ENCODE measurements at regions not wholly inside any gene's neighbourhood (a gene's known extent, or its start where the extent isn't known, plus 50 kb on each side); places are given as distances from the start of the nearest gene placed in this dataset.
"Not testable (repeated sequence)": the region's sequence is repeated elsewhere in the genome, so short reads cannot be mapped to it uniquely, and the experiment has no call there.

- Histone ChIP-seq H3K36me3 (ENCODE audit: insufficient read depth, low read length) (no peaks in the 10 kb centered on the region), H3K27me3 (ENCODE audit: insufficient read depth, low read length) (no peaks in the 10 kb centered on the region), H3K4me2 (ENCODE audit: low read length) (no peak overlapping the region), H3K9me3 (ENCODE audit: low read length) (no peaks in the 10 kb centered on the region), H3K4me1 (ENCODE audit: insufficient read depth, low read length, severe bottlenecking) (no peaks in the 10 kb centered on the region), H3F3A (ENCODE audit: insufficient read depth, low read length) (no peaks in the 10 kb centered on the region), H4K20me1 (ENCODE audit: insufficient read depth, low read length) (no peaks in the 10 kb centered on the region), H2AFZ (ENCODE audit: low read length) (no peak overlapping the region), H3K4me3 (ENCODE audit: low read depth, low read length, poor library complexity, severe bottlenecking) (no peak overlapping the region), H3K79me2 (ENCODE audit: insufficient read depth, low read length) (no peaks in the 10 kb centered on the region), H3K27ac (ENCODE audit: low read depth, low read length, poor library complexity, severe bottlenecking) (no peak overlapping the region), H3K9ac (ENCODE audit: low read length) (no peak overlapping the region), H3K9me2 (ENCODE audit: low read depth, low read length) (no peaks in the 10 kb centered on the region)
- no peak for TF ChIP-seq CTCF (IDR thresholded peaks at IDR 0.05; ENCODE audit: low read length)
- TF ChIP-seq EZH2 (IDR thresholded peaks at IDR 0.05; ENCODE audit: borderline replicate concordance, low read length) = no peak
Observed at GRCh38 chr5:96316017-96316416, 117.0 kb downstream of the PCSK1 start.

- H2AFZ ChIP-seq (ENCODE audit: low read length) = no peak overlapping the region
- H3K9me2 ChIP-seq (ENCODE audit: low read depth, low read length) = no peaks in the 10 kb centered on the region
- no peak overlapping the region for H3K4me3 ChIP-seq (ENCODE audit: low read depth, low read length, poor library complexity, severe bottlenecking)
- no peaks in the 10 kb centered on the region for H3K36me3 ChIP-seq (ENCODE audit: insufficient read depth, low read length)
- H3F3A ChIP-seq (ENCODE audit: insufficient read depth, low read length) = no peaks in the 10 kb centered on the region
- no peaks in the 10 kb centered on the region for H3K9me3 ChIP-seq (ENCODE audit: low read length)
- H3K27me3 ChIP-seq (ENCODE audit: insufficient read depth, low read length) = no peaks in the 10 kb centered on the region
- TF ChIP-seq CTCF (IDR thresholded peaks at IDR 0.05; ENCODE audit: low read length) = no peak
- no peak for TF ChIP-seq EZH2 (IDR thresholded peaks at IDR 0.05; ENCODE audit: borderline replicate concordance, low read length)
- H3K27ac ChIP-seq (ENCODE audit: low read depth, low read length, poor library complexity, severe bottlenecking) = no peak overlapping the region
- H3K79me2 ChIP-seq (ENCODE audit: insufficient read depth, low read length) = no peaks in the 10 kb centered on the region
- H4K20me1 ChIP-seq (ENCODE audit: insufficient read depth, low read length) = no peaks in the 10 kb centered on the region
- H3K9ac ChIP-seq (ENCODE audit: low read length) = no peak overlapping the region
- H3K4me2 ChIP-seq (ENCODE audit: low read length) = no peak overlapping the region
- no peaks in the 10 kb centered on the region for H3K4me1 ChIP-seq (ENCODE audit: insufficient read depth, low read length, severe bottlenecking)
Observed at GRCh38 chr5:96315431-96315830, 117.6 kb downstream of the PCSK1 start.

- H3K4me2 ChIP-seq (ENCODE audit: low read length) = no peak overlapping the region
- H3K4me1 ChIP-seq (ENCODE audit: insufficient read depth, low read length, severe bottlenecking) = no peaks in the 10 kb centered on the region
- H4K20me1 ChIP-seq (ENCODE audit: insufficient read depth, low read length) = no peaks in the 10 kb centered on the region
- H3F3A ChIP-seq (ENCODE audit: insufficient read depth, low read length) = no peaks in the 10 kb centered on the region
- H3K9me3 ChIP-seq (ENCODE audit: low read length) = no peaks in the 10 kb centered on the region
- H3K4me3 ChIP-seq (ENCODE audit: low read depth, low read length, poor library complexity, severe bottlenecking) = no peak overlapping the region
- H3K27me3 ChIP-seq (ENCODE audit: insufficient read depth, low read length) = no peaks in the 10 kb centered on the region
- no peak overlapping the region for H3K9ac ChIP-seq (ENCODE audit: low read length)
- no peak overlapping the region for H2AFZ ChIP-seq (ENCODE audit: low read length)
- no peaks in the 10 kb centered on the region for H3K79me2 ChIP-seq (ENCODE audit: insufficient read depth, low read length)
- no peak for TF ChIP-seq CTCF (IDR thresholded peaks at IDR 0.05; ENCODE audit: low read length)
- H3K36me3 ChIP-seq (ENCODE audit: insufficient read depth, low read length) = no peaks in the 10 kb centered on the region
- no peak overlapping the region for H3K27ac ChIP-seq (ENCODE audit: low read depth, low read length, poor library complexity, severe bottlenecking)
- H3K9me2 ChIP-seq (ENCODE audit: low read depth, low read length) = no peaks in the 10 kb centered on the region
Observed at GRCh38 chr5:96312383-96312782, 120.7 kb downstream of the PCSK1 start.

- not testable (repeated sequence) for H3K36me3 ChIP-seq (ENCODE audit: insufficient read depth, low read length); H3K27me3 ChIP-seq (ENCODE audit: insufficient read depth, low read length); H3K4me2 ChIP-seq (ENCODE audit: low read length); H3K4me3 ChIP-seq (ENCODE audit: low read depth, low read length, poor library complexity, severe bottlenecking); H2AFZ ChIP-seq (ENCODE audit: low read length); H3K27ac ChIP-seq (ENCODE audit: low read depth, low read length, poor library complexity, severe bottlenecking); H3K9me2 ChIP-seq (ENCODE audit: low read depth, low read length); H3K79me2 ChIP-seq (ENCODE audit: insufficient read depth, low read length); H4K20me1 ChIP-seq (ENCODE audit: insufficient read depth, low read length); H3K9me3 ChIP-seq (ENCODE audit: low read length); H3F3A ChIP-seq (ENCODE audit: insufficient read depth, low read length); H3K9ac ChIP-seq (ENCODE audit: low read length); H3K4me1 ChIP-seq (ENCODE audit: insufficient read depth, low read length, severe bottlenecking)
Observed at GRCh38 chr5:96307047-96307446, 126.0 kb downstream of the PCSK1 start.
